HG03066 (cell line): ENCODE measurements at regions not wholly inside any gene's neighbourhood (a gene's known extent, or its start where the extent isn't known, plus 50 kb on each side); places are given as distances from the start of the nearest gene placed in this dataset.

Experiments used
- ATAC-seq: cut with Tn5 transposase; IDR thresholded peaks from one replicate; pipeline ENCODE4 v1.9.1; 2021; ENCODE audit warnings: low read depth; ENCODE audit not compliant: unreplicated experiment

DNA sequence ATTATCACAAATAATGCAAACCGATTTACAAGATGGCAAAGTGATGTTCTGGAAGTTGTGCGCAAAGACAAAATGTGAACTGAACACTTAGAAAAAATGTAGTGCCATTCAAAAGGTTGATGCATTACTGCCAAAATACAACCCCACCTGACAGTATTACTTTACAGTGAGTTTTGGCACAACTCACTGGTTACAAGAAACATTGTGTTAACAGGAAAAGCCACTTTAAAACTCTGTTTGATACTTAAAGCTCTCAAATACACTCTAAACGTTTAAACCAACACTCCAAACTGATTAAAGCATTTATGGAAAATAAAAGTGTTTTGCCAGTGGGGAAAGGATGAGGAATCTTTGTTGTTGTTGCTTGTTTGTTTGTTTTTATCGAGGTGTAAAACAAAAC lies 173.4 kb upstream of the SATB2 start:
- ATAC-seq = no peak

DNA sequence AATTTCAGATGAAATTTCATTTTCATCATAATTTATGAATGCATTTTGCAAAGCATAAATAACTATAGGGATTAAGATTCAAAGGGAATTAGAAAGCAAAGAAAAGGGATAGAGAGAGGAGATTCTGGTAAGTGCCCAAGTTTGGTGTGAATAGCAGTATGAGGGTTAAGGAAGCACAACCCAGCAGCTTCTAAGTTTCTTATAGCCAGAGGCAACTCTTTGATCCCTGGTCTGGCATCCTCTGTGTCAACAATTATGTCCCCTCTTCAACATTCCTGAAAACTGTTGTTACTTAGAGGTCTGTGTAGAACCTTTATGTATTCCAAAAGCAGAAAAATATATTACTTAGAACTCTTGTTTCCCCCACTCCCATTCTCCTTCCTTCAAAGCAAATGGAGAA lies 171.6 kb upstream of the SATB2 start:
- no peak for ATAC-seq

GRCh38 chr2:199627417-199627816 lies 169.7 kb upstream of the SATB2 start:
- no peak for ATAC-seq

- ATAC-seq = no peak
These were observed 167.2 kb upstream of the SATB2 start for GRCh38 chr2:199624958-199625357.

- no peak for ATAC-seq
These were observed 154.9 kb upstream of the SATB2 start for GRCh38 chr2:199612509-199613130.

- no peak for ATAC-seq
These were observed 150.2 kb upstream of the SATB2 start for GRCh38 chr2:199607914-199608313.

GRCh38 chr2:199606193-199606780 lies 148.5 kb upstream of the SATB2 start:
- no peak for ATAC-seq

DNA sequence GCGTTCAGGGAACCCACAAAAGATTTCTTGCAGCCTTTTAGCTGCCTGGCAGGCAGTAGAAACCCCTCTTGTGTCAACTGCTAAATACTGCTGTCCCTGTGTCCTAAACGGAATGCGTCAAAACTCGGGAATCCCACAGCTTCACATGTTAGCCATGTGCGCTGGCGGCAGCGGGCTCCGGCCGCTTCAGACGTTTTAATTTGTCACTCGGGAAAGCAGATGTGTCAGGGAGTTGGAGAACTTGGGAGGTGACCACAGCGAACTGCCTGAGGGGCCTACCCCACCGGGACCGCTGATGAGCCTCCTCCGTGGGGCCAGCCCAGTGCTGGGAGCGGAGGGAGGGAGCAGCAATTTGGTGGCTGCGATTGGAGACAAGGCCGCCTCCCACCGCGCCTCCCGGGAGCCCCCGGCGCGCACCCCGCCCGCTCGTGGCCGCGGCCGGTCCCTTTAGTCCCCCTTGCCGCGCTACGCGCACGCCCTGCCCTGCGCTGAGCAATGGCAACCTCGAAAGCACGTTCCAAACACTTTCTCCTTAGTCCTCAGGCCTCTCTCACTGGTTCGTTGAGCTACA lies 146.1 kb upstream of the SATB2 start:
- ATAC-seq = no peak

- no peak for ATAC-seq
These were observed 145.4 kb upstream of the SATB2 start for GRCh38 chr2:199602896-199603717.

DNA sequence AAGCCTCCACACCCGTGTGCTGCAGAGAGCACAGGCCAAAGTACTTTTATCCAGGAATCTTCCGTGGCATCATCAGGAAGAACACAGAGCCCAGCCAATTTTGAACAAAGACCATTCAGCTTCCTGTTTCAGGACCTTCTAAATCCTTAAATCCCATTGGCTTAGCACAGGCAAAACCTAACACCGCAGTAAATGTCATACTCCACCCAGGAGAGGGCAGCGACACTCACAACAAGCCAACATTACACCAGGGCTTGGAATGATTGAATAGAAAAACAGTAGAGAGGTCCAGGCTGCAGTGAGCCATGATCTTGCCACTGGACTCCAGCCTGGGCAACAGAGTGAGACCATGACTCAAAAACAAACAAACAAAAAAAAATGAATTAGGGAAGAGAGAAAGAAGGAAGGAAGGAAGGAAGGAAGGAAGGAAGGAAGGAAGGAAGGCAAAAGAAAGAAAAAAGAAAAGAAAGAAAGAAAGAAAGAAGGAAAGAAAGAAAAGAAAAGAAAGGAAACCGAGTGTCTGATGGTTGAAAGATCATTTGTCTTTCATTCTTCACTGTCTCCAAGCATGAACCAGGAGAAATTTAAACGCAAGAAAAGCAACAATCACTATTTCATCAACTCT lies 144.6 kb upstream of the SATB2 start:
- ATAC-seq = no peak

DNA sequence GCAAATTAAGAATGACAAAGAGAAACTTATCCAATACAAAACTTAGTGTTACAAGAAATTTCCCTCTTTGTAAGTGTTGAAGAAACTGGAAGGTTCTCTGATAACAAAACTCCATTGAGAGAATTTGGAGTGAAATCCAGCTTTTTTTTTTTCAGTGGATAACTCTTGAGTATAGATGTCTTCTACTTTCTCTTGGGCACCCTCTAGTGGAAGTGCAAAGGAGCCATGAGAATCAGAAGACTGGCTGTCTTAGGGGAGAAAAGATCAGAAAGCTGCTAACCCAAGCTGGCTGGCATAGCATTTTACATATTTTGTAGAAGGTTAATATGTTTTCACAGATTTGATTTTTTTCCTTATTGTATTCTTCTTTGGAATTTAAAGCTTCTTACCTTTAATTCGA lies 138.8 kb upstream of the SATB2 start:
- ATAC-seq = no peak

DNA sequence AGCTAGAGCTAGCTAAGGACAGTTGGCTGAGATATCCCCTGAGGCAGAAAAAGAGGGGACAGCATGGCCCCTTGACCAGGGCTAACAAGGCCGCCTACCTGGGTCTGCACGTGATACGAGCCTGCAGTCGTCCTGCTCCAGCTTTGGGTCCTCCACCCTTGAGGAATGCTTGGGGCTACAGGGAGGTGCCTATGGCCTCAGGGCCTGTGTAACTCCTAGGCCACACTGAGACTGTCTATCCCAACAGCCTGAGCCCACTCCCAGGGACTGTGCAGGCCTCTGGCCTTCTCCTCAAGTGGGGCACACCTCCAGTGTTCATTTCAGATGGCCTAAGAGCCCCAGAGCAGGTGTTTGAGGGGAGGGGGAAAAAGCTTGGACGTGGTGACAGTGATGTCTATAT lies 136.7 kb upstream of the SATB2 start:
- no peak for ATAC-seq

GRCh38 chr2:199591826-199592225 lies 134.1 kb upstream of the SATB2 start:
- no peak for ATAC-seq

DNA sequence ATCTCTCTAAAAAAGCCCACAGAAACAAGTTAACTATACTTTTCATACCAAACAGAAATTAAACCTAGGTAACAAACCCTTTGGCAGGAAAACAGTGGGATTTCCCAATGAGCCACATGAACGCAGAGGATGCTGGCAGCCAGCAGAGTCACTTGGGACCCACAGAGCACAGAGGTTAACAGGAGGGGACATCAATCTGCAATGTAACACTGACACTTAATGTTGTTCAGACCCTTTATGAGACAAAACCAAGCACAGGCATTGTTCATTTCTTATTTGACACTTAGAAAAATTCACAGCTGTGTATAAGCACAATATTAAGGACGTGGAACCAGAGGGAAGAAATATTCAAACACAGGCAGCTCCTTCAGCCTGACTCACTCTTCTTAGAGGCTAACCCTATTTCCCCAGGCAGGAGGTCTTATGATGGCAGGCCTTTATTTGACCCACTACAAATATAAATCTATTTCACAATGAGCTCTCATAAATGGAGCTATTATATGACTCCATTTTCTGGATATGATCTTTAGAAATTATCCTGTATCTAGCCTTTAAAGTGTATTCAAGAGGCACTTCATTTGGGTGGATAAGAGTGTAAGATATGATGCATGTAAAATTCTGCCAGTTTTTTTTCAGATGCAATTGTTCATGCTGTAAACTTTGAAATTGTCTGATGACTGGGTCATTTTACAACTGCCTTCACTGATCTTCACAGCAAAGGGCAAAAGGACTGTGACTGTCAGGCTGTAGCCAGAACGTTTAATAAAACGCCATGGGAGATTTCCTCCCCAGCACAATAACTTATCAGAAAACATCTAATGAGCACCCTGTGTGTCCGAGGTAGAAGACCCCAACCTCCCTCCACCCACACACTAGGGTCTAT lies 132.8 kb upstream of the SATB2 start:
- ATAC-seq = no peak

DNA sequence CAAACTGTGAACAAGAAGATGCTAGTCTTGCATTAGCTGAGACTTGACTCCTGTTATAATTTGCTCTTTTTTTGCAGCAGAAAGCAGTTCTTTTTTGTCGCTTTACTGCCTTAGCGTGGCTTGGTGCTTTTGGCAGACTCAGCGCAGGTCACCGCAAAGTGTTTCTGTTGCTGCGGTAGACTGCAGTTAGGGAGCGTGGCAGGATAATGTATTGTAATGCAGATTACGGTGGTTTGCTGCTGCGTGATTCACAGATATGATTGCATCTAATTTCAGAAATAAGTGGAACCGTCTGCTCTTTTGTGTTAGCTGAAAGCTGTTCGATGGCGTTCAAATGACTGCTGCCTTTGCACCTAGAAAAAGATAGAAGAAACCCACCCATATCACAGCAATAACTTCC lies 131.6 kb upstream of the SATB2 start:
- ATAC-seq = no peak

GRCh38 chr2:199588054-199588453 lies 130.3 kb upstream of the SATB2 start:
- ATAC-seq = no peak

GRCh38 chr2:199586646-199587045 lies 128.9 kb upstream of the SATB2 start:
- ATAC-seq = no peak

DNA sequence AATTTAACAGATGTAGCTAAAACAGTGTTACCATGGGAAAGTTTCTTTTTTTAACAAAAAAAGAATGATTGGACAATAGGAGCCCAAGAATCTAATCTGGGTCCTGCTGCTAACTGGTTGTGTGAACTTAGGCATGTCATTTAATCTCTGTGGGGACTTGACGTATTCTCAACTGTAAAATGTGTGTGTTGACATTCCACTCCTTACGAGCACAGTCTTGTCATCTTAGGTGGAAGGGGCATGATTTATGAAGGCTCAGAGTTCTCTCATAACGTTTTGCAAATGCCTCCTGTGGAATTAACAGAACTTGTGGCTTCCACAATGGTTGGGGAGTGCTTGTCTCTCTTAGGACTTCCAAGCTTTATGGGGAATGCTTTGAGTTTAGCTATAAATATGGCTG lies 125.9 kb upstream of the SATB2 start:
- ATAC-seq = no peak

DNA sequence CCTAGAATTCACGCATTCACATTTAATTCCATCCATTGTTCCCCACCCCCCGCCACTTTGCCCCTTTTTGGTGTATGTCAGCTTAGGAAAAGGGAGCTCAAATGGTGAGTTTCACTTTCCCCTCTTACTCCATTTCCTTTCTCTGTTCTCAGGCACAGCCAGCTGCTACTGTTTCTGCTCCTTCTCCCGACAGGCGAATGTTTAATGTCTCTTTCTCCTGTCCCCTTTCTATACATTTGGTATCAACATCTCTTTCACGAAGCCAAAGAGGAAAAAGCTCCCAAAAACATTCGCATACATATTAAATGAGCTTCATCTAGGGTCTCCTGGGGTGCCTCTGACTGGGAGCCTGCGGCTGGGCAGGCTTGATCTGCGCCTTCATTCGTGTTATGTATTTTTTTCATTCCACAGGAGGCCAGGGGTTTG lies 124.2 kb upstream of the SATB2 start:
- ATAC-seq = no peak

- ATAC-seq = no peak
These were observed 123.7 kb upstream of the SATB2 start for GRCh38 chr2:199581408-199581807.
